GM12865 (cell line): ENCODE measurements at regions not wholly inside any gene's neighbourhood (a gene's known extent, or its start where the extent isn't known, plus 50 kb on each side); places are given as distances from the start of the nearest gene placed in this dataset.

Experiments used
- DNase-seq: peaks from one replicate; pipeline ENCODE4 v3.0.0; 2010; ENCODE audit warnings: low read depth
- H3K4me3 ChIP-seq: 2 replicates; pipeline ENCODE4 v1.5.1; 2011; ENCODE audit warnings: mild to moderate bottlenecking, low read depth, low read length, control low read depth
- TF ChIP-seq, protein P1 (sequence below): IDR thresholded peaks from 2 replicates; pipeline ENCODE4 v1.5.1; 2011; ENCODE audit warnings: low read length, control low read depth, low read depth, inconsistent platforms; ENCODE audit not compliant: insufficient read depth; ENCODE audit errors: missing control alignments

DNA sequence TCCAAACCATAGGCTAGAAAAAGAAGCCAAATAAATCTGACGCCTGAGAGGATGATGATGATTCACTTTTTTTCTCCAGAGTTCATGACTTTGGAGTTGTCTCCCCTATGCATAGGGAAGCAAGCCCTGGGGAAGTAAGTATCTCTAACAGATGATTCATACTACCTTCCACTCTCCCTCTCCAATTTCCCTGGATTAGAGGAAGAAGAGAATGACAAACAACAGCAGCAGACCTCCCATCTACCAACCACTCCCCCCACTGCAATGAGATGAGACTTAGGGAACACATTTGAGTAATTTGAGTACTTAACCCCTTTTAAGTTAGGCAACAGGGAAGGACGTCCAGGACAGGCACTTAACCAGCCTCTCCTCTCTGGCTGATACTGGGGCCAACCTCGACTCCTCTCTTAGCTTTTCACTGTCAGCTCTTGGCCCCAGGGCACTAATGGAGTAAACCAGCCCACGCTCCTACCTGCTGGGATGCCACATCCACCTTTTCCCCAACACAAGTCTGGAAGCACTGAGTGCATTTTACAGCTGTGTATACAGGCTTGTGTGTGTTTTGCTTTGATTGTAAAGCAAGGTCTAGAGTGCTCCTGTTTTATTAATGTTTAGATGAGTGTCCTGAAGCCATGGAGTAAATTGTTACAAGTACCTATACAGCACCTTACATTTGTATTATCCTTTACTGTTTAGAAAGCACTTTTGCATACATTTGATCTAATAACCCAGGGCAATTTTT lies 180.7 kb downstream of the PHLDA1 start:
- no peak overlapping the region for H3K4me3 ChIP-seq
- no peak for DNase-seq
- TF ChIP-seq, protein P1, sequence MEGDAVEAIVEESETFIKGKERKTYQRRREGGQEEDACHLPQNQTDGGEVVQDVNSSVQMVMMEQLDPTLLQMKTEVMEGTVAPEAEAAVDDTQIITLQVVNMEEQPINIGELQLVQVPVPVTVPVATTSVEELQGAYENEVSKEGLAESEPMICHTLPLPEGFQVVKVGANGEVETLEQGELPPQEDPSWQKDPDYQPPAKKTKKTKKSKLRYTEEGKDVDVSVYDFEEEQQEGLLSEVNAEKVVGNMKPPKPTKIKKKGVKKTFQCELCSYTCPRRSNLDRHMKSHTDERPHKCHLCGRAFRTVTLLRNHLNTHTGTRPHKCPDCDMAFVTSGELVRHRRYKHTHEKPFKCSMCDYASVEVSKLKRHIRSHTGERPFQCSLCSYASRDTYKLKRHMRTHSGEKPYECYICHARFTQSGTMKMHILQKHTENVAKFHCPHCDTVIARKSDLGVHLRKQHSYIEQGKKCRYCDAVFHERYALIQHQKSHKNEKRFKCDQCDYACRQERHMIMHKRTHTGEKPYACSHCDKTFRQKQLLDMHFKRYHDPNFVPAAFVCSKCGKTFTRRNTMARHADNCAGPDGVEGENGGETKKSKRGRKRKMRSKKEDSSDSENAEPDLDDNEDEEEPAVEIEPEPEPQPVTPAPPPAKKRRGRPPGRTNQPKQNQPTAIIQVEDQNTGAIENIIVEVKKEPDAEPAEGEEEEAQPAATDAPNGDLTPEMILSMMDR, result no peak

DNA sequence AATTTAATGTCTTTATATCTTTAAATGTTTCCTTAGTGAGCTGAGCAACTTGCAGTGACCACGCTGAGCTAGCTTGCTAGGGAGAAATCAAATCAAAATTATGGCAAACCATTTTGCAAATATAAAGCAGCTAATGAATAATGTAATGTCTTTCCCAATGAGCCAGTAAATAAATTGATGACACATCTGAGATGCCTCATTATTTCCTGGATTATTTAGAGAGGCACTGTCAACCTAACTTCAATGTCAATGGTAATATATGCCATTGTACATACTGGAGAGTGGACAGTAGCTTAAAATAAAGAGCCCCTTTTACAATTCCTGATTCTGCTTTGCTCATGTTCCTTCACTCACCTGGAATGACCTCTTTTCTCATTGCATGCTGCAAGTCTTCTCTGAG lies 182.6 kb downstream of the PHLDA1 start:
- DNase-seq, result no peak
- H3K4me3 ChIP-seq, result no peak overlapping the region
- TF ChIP-seq, protein P1, result no peak

DNA sequence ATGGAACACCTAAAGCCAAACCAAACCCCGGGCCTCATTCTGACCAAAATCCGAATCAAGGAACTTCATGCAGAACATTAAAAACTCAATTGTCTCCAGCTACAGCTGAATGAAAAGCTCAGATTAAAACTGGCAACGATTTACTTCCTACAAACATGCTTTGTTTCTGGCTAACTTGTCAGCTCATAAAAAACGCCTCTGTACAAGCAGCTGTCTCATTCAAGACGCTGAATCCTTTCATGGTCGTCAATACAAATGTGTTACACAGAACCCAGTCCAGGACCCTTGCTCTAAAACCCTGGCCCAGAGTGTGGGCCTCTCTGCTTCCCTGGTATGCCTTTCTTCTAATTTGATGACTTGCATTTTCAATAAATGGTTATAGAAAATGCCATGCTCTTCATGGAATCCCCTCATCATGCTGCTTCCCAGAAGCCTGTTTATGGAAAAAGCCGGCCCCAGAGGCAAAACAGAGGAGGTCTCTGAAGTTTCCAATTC lies 183.1 kb downstream of the PHLDA1 start:
- DNase-seq, result no peak
- TF ChIP-seq, protein P1, result no peak
- no peak overlapping the region for H3K4me3 ChIP-seq

DNA sequence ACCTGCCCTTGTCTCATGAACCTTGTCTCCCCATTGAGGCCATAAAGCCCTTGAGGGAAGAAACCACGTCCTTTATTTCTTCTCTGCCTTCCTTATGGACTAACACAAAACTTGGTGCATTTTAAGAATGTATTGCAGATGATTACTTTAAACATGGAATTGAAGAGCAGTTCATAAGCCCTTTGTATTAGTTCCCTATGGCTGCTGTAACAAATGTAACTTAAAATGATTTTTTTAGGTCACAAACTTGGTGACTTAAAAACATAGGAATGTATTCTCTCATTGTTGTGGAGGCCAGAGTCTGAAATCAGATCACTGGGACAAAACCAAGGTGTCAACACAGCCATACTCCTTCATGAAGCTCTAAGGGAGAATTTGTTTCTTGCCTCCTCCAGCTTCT lies 185.5 kb downstream of the PHLDA1 start:
- TF ChIP-seq, protein P1, result no peak
- DNase-seq, result no peak

DNA sequence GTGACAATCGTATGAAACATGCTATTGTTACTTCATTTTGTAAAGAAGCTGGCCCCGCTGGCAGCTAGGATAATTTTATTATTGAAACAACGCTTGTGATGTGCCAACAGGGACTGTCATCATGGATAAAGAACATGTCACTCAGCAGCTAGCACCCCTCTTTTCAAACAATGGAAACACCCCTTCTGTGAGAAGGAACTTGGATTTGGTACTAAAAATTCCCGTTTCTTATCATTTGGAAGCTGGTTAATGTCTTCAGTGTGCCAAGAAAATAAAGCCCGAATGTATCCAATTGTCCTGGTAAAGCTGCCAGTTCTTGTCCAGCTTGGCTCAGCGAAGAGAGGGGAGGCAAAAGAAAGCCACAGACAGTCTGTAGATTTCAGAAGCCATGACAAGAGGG lies 186.6 kb downstream of the PHLDA1 start:
- DNase-seq, result no peak
- TF ChIP-seq, protein P1, result no peak
- no peak overlapping the region for H3K4me3 ChIP-seq

More for the DNA sequence above, 185.5 kb downstream of the PHLDA1 start:
- H3K4me3 ChIP-seq, result no peak overlapping the region

DNA sequence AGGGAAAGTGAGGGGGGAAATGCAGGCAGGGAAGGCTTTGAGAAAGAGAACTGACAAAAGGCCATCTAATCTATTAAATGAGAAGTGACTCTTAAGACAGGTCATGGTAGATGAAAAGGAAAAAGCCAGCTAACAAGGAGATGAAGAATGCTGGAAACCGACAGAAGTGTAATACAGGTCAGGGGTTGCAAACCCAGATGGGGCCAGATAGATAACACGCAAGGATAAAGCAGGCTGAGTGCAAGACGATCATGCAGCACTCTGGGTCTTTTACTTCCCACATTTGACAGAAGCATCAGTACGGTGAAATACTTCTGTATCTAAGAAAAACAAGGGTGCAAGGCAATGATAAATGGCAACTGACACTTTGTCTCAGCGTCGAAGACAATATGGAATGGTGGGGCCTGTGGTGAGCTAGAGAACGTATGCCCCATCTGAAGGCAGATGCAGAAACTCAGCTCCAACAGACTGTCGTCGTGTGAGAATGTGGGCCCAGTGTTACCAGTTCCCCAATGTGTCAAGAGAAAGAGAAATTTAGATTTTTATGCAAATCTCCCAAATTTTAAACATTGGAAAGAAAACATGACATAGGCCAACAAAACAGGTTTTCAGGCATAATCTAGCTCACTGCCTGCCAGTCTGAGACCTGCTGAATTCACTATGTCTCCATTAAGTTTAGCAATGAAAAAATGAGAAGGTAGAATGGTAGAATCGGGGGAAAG lies 187.4 kb downstream of the PHLDA1 start:
- TF ChIP-seq, protein P1, result no peak
- H3K4me3 ChIP-seq, result no peak overlapping the region
- DNase-seq, result no peak
